ENCODE measurements at regions not wholly inside any gene's neighbourhood (a gene's known extent, or its start where the extent isn't known, plus 50 kb on each side); places are given as distances from the start of the nearest gene placed in this dataset.

DNA sequence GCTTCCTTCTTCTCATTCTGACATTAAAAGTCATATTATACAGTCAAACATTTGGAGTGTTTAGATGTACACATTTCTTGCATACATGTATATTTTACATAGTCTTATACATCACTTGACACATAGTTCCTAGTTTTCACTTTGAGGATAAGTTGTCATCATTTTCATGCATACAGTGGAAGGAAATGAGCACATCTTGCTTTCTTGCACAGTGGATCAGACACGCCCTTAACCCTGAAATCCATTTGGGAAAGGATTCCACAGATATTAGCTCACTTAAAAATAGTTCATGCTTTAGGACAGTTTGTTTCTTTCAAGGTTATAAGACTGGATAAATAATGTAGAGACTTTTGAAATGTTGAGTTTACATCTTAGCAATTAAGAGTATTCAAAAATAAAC, 148.6 kb upstream of the MME start:
- TF ChIP-seq, protein P1, sequence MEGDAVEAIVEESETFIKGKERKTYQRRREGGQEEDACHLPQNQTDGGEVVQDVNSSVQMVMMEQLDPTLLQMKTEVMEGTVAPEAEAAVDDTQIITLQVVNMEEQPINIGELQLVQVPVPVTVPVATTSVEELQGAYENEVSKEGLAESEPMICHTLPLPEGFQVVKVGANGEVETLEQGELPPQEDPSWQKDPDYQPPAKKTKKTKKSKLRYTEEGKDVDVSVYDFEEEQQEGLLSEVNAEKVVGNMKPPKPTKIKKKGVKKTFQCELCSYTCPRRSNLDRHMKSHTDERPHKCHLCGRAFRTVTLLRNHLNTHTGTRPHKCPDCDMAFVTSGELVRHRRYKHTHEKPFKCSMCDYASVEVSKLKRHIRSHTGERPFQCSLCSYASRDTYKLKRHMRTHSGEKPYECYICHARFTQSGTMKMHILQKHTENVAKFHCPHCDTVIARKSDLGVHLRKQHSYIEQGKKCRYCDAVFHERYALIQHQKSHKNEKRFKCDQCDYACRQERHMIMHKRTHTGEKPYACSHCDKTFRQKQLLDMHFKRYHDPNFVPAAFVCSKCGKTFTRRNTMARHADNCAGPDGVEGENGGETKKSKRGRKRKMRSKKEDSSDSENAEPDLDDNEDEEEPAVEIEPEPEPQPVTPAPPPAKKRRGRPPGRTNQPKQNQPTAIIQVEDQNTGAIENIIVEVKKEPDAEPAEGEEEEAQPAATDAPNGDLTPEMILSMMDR (IDR thresholded peaks at IDR 0.05), result no peak
- TF ChIP-seq CEBPB (IDR thresholded peaks at IDR 0.05) (no peak), POLR2A (IDR thresholded peaks at IDR 0.05; ENCODE audit: low read length) (no peak), RAD21 (conservative IDR thresholded peaks at IDR 0.05 in 1 of 2, IDR thresholded peaks at IDR 0.05 in 1 of 2) (no peak)
- TF ChIP-seq, protein P2, sequence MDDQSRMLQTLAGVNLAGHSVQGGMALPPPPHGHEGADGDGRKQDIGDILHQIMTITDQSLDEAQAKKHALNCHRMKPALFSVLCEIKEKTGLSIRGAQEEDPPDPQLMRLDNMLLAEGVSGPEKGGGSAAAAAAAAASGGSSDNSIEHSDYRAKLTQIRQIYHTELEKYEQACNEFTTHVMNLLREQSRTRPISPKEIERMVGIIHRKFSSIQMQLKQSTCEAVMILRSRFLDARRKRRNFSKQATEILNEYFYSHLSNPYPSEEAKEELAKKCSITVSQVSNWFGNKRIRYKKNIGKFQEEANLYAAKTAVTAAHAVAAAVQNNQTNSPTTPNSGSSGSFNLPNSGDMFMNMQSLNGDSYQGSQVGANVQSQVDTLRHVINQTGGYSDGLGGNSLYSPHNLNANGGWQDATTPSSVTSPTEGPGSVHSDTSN (IDR thresholded peaks at IDR 0.05), result no peak

All from A549 (cell line).